Hematopoietic multipotent progenitor cell treated with erythropoietin and hydrocortisone succinate and interleukin-3 and kit ligand, for 8 days (in vitro differentiated cells): ENCODE measurements at regions not wholly inside any gene's neighbourhood (a gene's known extent, or its start where the extent isn't known, plus 50 kb on each side); places are given as distances from the start of the nearest gene placed in this dataset.

Experiments
- DNase-seq: peaks from one replicate; pipeline ENCODE4 v3.0.0-alpha.2; 2015

GRCh38 chr10:50936335-50936734, 50.9 kb upstream of the A1CF start:
- no peak for DNase-seq

DNA sequence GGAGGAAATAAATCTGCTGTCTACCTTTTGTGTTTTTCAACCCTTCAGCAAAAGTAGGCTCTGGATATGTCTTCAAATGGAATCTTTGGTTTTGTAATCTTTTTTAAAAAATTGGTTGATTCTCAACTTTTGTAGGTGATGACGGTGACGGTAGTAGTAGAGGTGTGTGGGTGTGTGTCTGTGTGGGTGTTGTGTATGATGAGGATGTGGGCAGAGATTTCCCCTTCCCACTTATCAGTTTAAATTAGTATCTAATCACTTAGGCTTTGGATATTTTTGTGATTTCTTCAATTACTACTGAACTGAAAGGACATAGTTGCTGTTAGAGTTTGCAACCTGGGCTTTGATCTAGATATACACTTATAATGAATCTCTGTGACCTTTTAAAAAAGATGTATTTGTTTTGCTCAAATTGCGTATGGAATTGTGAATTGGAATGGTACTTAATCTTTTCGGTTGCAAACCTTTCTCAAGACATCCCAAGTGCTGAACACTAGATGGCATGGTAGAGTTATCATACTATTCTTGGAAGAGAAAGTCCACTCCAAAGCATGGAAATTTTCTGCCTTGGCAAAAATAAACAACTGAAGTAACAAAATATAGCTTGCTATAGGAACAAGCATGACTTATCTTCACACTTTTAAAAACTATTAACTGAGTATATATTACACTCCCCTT, 51.9 kb upstream of the A1CF start:
- peak; percentile 6 for DNase-seq

DNA sequence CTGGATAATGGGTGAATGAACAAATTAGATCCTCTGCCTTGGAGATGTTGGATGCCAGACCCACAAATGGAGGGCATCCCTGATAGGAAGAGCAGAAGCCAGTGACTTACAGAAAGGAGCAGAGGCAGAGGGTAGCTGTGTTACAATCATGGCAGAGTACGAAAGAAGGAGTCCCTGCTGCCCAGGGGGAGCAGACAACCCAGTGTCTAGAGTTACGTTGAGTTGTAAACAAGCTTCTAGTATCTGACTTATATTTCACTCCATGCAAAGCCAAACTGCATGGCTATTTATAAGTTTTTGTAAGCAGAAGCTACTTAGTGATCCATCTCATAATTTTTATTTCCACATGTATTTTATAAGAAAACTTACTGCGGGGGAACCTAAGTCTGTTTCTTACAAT, 56.2 kb upstream of the A1CF start:
- no peak for DNase-seq

GRCh38 chr10:50946991-50947781, 61.8 kb upstream of the A1CF start:
- no peak for DNase-seq

- DNase-seq = no peak
Observed at GRCh38 chr10:50951365-50951764, 65.9 kb upstream of the A1CF start.

- DNase-seq = no peak
Observed at GRCh38 chr10:50961297-50961696, 75.9 kb upstream of the A1CF start.

- no peak for DNase-seq
Observed at GRCh38 chr10:50963063-50963462, 77.6 kb upstream of the A1CF start.

- DNase-seq = no peak
Observed at GRCh38 chr10:50968386-50969091, 83.1 kb upstream of the A1CF start.

- DNase-seq = no peak
Observed at GRCh38 chr10:50972591-50972990, 87.2 kb upstream of the A1CF start.

DNA sequence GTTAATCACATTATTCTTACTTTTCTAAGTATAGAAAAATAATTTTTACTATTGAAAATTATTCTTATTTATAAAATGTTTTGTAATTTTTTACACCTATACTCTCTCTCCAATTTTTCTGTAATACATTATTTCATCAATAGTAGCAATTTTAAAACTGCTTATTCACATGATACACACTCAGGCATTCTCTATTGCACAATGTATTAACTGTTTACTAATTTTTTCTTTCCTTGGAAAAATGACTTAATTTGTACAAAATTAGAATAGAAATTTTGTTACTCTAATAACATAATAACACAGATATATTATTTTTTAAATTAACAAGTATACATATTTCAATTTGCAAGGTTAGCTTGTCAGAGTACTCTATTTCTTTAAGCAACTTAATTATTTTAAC, 92.9 kb upstream of the PRKG1 start:
- no peak for DNase-seq

- no peak for DNase-seq
Observed at GRCh38 chr10:50981904-50982303, 92.4 kb upstream of the PRKG1 start.

GRCh38 chr10:50982989-50983388, 91.3 kb upstream of the PRKG1 start:
- DNase-seq = no peak

GRCh38 chr10:50987934-50988333, 86.4 kb upstream of the PRKG1 start:
- DNase-seq = no peak

GRCh38 chr10:50988792-50989191, 85.5 kb upstream of the PRKG1 start:
- peak; percentile 8 for DNase-seq

GRCh38 chr10:50990568-50991455, 83.5 kb upstream of the PRKG1 start:
- DNase-seq = no peak

- no peak for DNase-seq
Observed at GRCh38 chr10:50991456-50992355, 82.6 kb upstream of the PRKG1 start.

DNA sequence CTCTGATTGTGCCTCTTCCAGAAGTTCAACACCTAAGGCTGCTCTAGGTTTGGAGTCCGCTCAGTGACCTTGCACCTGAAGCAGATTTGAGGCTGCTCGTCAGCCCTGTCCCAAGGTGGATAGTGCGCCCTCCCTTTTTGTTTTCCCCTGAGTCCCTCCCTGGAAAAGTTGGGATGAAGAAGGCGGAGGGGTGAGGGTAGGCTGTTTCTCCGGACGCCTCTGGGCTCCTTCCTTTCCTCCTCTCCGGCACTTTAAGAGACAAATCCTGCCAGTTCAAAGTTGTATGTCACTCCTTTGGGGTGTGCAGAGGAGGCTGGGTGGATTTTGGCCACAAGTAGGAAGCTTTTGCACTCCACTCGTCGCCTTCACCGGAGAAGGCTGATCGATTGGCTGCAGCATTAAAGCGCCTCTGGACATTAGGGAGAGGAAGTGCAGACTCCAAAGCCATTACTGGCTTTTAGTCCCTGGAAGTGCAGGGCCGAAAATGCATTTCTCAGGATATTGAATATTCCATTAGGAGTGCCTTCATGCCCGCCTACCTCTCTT, 81.9 kb upstream of the PRKG1 start:
- no peak for DNase-seq

- DNase-seq = no peak
Observed at GRCh38 chr10:50992972-50993766, 81.1 kb upstream of the PRKG1 start.

- DNase-seq = no peak
Observed at GRCh38 chr10:50993771-50994251, 80.5 kb upstream of the PRKG1 start.

GRCh38 chr10:50997461-50997860, 76.8 kb upstream of the PRKG1 start:
- DNase-seq = no peak
